Fibroblast of lung (primary cell): ENCODE measurements at regions not wholly inside any gene's neighbourhood (a gene's known extent, or its start where the extent isn't known, plus 50 kb on each side); places are given as distances from the start of the nearest gene placed in this dataset.

ENCODE experiments used
- EZH2 ChIP-seq: IDR thresholded peaks from 2 replicates; pipeline ENCODE4 v1.5.1; 2012; ENCODE audit warnings: low read length, control low read depth, mild to moderate bottlenecking; ENCODE audit errors: missing control alignments
- TF ChIP-seq, protein P1 (sequence below), 2 donors: IDR thresholded peaks in 1 of 2; conservative IDR thresholded peaks in 1 of 2; 1 replicate in 1 of 2; 2 replicates in 1 of 2; pipeline ENCODE4 v1.5.1; 2011 to 2012; ENCODE audit warnings: low read length in 2 of 2, control low read depth in 1 of 2, inconsistent platforms in 1 of 2, low read depth in 1 of 2, mild to moderate bottlenecking in 1 of 2

DNA sequence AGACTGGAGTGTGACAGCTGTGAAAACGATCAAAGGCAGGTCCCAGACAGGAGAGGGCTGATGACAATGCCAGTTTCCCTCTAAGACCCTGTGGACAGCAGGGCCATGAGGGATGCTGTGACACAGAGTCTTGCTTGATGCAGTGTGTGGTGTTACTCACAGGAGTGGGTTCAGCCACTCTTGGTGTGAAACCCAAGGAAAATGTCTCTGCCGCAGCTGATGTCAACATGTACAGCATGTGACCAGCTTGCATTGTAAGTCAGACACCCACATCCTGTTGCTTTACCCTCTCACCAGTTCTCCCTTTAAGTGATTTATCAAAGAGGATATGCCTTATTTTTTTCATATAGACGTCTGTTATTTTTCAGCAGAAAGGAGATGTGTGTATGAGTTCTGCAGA, 268.6 kb downstream of the BTG1 start:
- TF ChIP-seq, protein P1, sequence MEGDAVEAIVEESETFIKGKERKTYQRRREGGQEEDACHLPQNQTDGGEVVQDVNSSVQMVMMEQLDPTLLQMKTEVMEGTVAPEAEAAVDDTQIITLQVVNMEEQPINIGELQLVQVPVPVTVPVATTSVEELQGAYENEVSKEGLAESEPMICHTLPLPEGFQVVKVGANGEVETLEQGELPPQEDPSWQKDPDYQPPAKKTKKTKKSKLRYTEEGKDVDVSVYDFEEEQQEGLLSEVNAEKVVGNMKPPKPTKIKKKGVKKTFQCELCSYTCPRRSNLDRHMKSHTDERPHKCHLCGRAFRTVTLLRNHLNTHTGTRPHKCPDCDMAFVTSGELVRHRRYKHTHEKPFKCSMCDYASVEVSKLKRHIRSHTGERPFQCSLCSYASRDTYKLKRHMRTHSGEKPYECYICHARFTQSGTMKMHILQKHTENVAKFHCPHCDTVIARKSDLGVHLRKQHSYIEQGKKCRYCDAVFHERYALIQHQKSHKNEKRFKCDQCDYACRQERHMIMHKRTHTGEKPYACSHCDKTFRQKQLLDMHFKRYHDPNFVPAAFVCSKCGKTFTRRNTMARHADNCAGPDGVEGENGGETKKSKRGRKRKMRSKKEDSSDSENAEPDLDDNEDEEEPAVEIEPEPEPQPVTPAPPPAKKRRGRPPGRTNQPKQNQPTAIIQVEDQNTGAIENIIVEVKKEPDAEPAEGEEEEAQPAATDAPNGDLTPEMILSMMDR (conservative IDR thresholded peaks at IDR 0.05 in 1 of 2, IDR thresholded peaks at IDR 0.05 in 1 of 2; ENCODE audit: low read depth in 1 of 2, low read length in 2 of 2) = no peak
- TF ChIP-seq EZH2 = no peak
